Mammary epithelial cell (primary cell): ENCODE measurements at regions not wholly inside any gene's neighbourhood (a gene's known extent, or its start where the extent isn't known, plus 50 kb on each side); places are given as distances from the start of the nearest gene placed in this dataset.

Source experiments
- CTCF ChIP-seq, 2 donors: IDR thresholded peaks in 1 of 2; conservative IDR thresholded peaks in 1 of 2; 2 replicates each; pipeline ENCODE4 v1.5.1; 2011 to 2012; ENCODE audit warnings: inconsistent platforms in 2 of 2, low read length in 2 of 2, mild to moderate bottlenecking in 2 of 2, control low read depth in 1 of 2, low read depth in 1 of 2; ENCODE audit not compliant: insufficient read depth in 1 of 2; ENCODE audit errors: extremely low read depth in 1 of 2
- EZH2 ChIP-seq: IDR thresholded peaks from 2 replicates; pipeline ENCODE4 v1.6.1; 2012; ENCODE audit warnings: low read length, inconsistent platforms, borderline replicate concordance

GRCh38 chr22:34805771-34806170 lies 260.2 kb upstream of the ISX start:
- TF ChIP-seq EZH2 (no peak), CTCF (conservative IDR thresholded peaks at IDR 0.05 in 1 of 2, IDR thresholded peaks at IDR 0.05 in 1 of 2; ENCODE audit: extremely low read depth in 1 of 2, insufficient read depth in 1 of 2, low read depth in 1 of 2, low read length in 2 of 2) (no peak)
